Esophagus muscularis mucosa (tissue), 4 donors: ENCODE measurements at regions not wholly inside any gene's neighbourhood (a gene's known extent, or its start where the extent isn't known, plus 50 kb on each side); places are given as distances from the start of the nearest gene placed in this dataset.

Source experiments
- DNase-seq: peaks from one replicate; pipeline ENCODE4 v3.0.0-alpha.2; 2017; ENCODE audit errors: extremely low spot score
- H3K27ac ChIP-seq, 4 donors: fragments of 200-600 bp; sonication (generic); replicated peaks in 1 of 4; 1 replicate in 3 of 4; 2 replicates in 1 of 4; pipeline ENCODE4 v1.5.1; 2016 to 2019; ENCODE audit warnings: mild to moderate bottlenecking in 1 of 4
- H3K27me3 ChIP-seq, 4 donors: fragments of 200-600 bp; sonication (generic); one replicate each; pipeline versions ENCODE4 v1.5.1 to v1.6.0; 2016 to 2019
- H3K36me3 ChIP-seq, 4 donors: fragments of 200-600 bp; sonication (generic); one replicate each; pipeline ENCODE4 v1.5.1; 2016 to 2019
- H3K4me1 ChIP-seq, 4 donors: fragments of 200-600 bp; sonication (generic); one replicate each; pipeline ENCODE4 v1.5.1; 2016 to 2019
- H3K4me3 ChIP-seq, 4 donors: fragments of 200-600 bp; sonication (generic); 1 replicate in 2 of 4; 2 replicates in 2 of 4; pipeline ENCODE4 v1.5.1; 2016 to 2019; ENCODE audit warnings: mild to moderate bottlenecking in 4 of 4, moderate library complexity in 1 of 4
- H3K9me3 ChIP-seq, 4 donors: fragments of 200-600 bp; sonication (generic); 1 replicate in 3 of 4; 2 replicates in 1 of 4; pipeline ENCODE4 v1.5.1; 2016 to 2019
- EP300 ChIP-seq: sonication (generic); formaldehyde crosslinking; IDR thresholded peaks from one replicate; pipeline ENCODE4 v1.6.1; 2017; ENCODE audit warnings: antibody characterized with exemption
- POLR2A ChIP-seq: fragments of 450-650 bp; IDR thresholded peaks from one replicate; pipeline ENCODE4 v1.6.1; 2017; ENCODE audit warnings: antibody characterized with exemption, moderate library complexity, mild to moderate bottlenecking, low read depth
- POLR2AphosphoS5 ChIP-seq, 2 donors: sonication (generic); formaldehyde crosslinking; IDR thresholded peaks; one replicate each; pipeline ENCODE4 v1.6.1; 2017; ENCODE audit warnings: antibody characterized with exemption in 2 of 2
- WGBS: methylation state at CpG from one replicate; pipeline ENCODE4 v1.1.5; 2018; 5-methylcytosine and 5-hydroxymethylcytosine counted together
- intact Hi-C: fragments of 100-400 bp; cut with DNase I; formaldehyde crosslinking; loops from one replicate; pipeline ENCODE4 v1.15.1; 2023
- TF ChIP-seq, protein P1 (sequence below), 3 experiments: fragments of 200-600 bp in 2 of 3; fragments of 450-650 bp in 1 of 3; sonication (generic) in 2 of 3; IDR thresholded peaks; one replicate each; pipeline ENCODE4 v1.5.1; 2017 to 2019; ENCODE audit warnings: antibody characterized with exemption in 3 of 3, mild to moderate bottlenecking in 2 of 3, moderate library complexity in 1 of 3

- H3K9me3 ChIP-seq = no peaks in the 10 kb centered on the region
- TF ChIP-seq EP300 (no peak), POLR2AphosphoS5 (IDR thresholded peaks at IDR 0.05) (no peak), POLR2A (no peak)
- TF ChIP-seq, protein P1, sequence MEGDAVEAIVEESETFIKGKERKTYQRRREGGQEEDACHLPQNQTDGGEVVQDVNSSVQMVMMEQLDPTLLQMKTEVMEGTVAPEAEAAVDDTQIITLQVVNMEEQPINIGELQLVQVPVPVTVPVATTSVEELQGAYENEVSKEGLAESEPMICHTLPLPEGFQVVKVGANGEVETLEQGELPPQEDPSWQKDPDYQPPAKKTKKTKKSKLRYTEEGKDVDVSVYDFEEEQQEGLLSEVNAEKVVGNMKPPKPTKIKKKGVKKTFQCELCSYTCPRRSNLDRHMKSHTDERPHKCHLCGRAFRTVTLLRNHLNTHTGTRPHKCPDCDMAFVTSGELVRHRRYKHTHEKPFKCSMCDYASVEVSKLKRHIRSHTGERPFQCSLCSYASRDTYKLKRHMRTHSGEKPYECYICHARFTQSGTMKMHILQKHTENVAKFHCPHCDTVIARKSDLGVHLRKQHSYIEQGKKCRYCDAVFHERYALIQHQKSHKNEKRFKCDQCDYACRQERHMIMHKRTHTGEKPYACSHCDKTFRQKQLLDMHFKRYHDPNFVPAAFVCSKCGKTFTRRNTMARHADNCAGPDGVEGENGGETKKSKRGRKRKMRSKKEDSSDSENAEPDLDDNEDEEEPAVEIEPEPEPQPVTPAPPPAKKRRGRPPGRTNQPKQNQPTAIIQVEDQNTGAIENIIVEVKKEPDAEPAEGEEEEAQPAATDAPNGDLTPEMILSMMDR (IDR thresholded peaks at IDR 0.05) = no peak
- DNase-seq = no peak
- 75% methylated on average over 2 of the region's 2 CpGs for WGBS
- no peak overlapping the region for H3K27ac ChIP-seq
- intact Hi-C loops = no loop called here
- no peak overlapping the region for H3K4me3 ChIP-seq
- H3K4me1 ChIP-seq = no peaks in the 10 kb centered on the region
- H3K27me3 ChIP-seq = no peaks in the 10 kb centered on the region
- no peaks in the 10 kb centered on the region for H3K36me3 ChIP-seq
These were observed 203.8 kb upstream of the TACR3 start for GRCh38 chr4:103923551-103923950.

DNA sequence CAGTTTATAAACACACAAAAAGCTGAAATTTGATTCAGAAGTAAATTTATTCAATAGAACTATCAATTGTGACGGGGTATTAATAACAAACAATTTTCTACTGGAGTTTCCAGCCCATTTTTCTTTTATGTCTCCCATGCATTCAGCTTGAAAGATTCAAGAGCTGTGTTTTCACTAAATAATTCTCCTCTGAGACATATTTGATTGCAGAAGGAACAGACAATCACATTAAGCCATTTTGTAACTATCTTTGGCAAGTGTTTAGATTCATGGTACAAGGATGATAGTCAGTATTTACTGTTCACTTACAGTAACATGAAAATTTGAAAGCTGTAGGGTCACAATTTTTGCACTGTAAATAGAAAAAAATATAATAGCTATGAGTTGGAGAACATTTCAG, 198.4 kb upstream of the TACR3 start:
- intact Hi-C loops = no loop called here
- TF ChIP-seq EP300 = no peak
- no peak for TF ChIP-seq POLR2A
- TF ChIP-seq, protein P1 (IDR thresholded peaks at IDR 0.05) = no peak
- no peak for TF ChIP-seq POLR2AphosphoS5 (IDR thresholded peaks at IDR 0.05)
- H3K9me3 ChIP-seq = no peaks in the 10 kb centered on the region
- no peaks in the 10 kb centered on the region for H3K4me1 ChIP-seq
- no peak for DNase-seq
- no peak overlapping the region for H3K4me3 ChIP-seq
- no peaks in the 10 kb centered on the region for H3K36me3 ChIP-seq
- 73% methylated on average over 1 of the region's 1 CpG for WGBS
- no peak overlapping the region for H3K27ac ChIP-seq
- H3K27me3 ChIP-seq = no peaks in the 10 kb centered on the region

DNA sequence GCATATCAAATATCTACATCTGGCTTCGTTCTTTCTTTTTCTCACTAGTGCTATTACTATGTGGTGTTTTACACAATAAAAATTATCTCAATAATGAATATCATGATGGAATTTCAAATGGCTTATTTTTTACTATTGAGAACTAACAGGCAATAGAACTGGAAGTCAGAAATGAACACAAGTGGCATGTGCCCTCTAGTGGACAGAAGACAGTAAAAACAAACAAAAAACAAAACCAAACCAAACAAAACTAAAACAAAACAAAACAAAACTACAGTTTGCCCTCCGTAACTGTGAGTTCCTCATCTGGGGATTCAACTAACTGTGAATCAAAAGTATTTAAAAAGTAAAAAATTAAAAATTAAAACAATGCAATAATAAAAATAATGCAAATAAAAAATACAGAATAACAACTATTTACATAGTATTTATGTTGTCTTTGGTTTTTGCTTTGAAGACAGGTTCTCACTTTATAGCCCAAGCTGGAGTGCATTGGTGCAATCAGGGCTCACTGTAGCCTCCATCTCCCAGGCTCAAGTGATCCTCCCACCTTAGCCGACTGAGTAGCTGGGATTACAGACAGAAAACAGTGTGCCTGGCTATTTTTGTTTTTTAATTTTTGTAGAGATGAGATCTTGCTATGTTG, 195.6 kb upstream of the TACR3 start:
- WGBS = 64% methylated on average over 3 of the region's 3 CpGs
- H3K36me3 ChIP-seq = no peaks in the 10 kb centered on the region
- H3K27ac ChIP-seq = no peak overlapping the region
- no peaks in the 10 kb centered on the region for H3K27me3 ChIP-seq
- intact Hi-C loops = no loop called here
- H3K4me1 ChIP-seq = no peaks in the 10 kb centered on the region
- no peak overlapping the region for H3K4me3 ChIP-seq
- no peaks in the 10 kb centered on the region for H3K9me3 ChIP-seq
- TF ChIP-seq POLR2A (no peak), EP300 (no peak), POLR2AphosphoS5 (IDR thresholded peaks at IDR 0.05) (no peak)
- TF ChIP-seq, protein P1 (IDR thresholded peaks at IDR 0.05) = peak in 1 of 3 experiments; percentile 22
- DNase-seq = no peak

DNA sequence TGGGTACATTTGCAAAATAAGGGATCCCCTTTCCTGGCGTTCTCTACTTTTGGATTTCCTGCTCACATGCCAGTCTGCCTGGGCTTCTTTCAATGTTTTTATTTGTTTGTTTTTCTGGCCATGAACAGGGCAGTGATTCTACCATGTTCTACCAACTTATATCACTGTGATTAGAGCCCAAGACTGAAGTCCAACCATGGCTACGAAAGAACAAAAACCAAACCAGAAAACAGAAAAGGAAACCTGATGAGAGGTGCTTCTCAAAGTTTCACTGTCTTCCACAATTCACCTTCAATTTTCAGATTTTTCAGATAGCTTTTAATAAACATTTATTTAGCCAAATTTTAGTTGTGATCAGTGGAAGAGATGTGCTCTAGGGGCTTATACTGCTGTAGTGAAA, 187.6 kb upstream of the TACR3 start:
- Histone ChIP-seq H3K27me3 (no peaks in the 10 kb centered on the region), H3K4me3 (no peak overlapping the region), H3K27ac (no peak overlapping the region), H3K9me3 (no peaks in the 10 kb centered on the region), H3K4me1 (no peaks in the 10 kb centered on the region), H3K36me3 (no peaks in the 10 kb centered on the region)
- 72% methylated on average over 2 of the region's 2 CpGs for WGBS
- intact Hi-C loops = no loop called here
- TF ChIP-seq POLR2A = no peak
- TF ChIP-seq EP300 = no peak
- no peak for TF ChIP-seq POLR2AphosphoS5 (IDR thresholded peaks at IDR 0.05)
- TF ChIP-seq, protein P1 (IDR thresholded peaks at IDR 0.05) = no peak
- DNase-seq = no peak

GRCh38 chr4:103904123-103904522, 184.3 kb upstream of the TACR3 start:
- TF ChIP-seq POLR2A = no peak
- TF ChIP-seq, protein P1 (IDR thresholded peaks at IDR 0.05) = no peak
- no peak for TF ChIP-seq EP300
- TF ChIP-seq POLR2AphosphoS5 (IDR thresholded peaks at IDR 0.05) = no peak
- H3K27me3 ChIP-seq = no peaks in the 10 kb centered on the region
- no peaks in the 10 kb centered on the region for H3K36me3 ChIP-seq
- no peak for DNase-seq
- H3K4me1 ChIP-seq = no peaks in the 10 kb centered on the region
- intact Hi-C loops = no loop called here
- no peak overlapping the region for H3K4me3 ChIP-seq
- H3K9me3 ChIP-seq = no peaks in the 10 kb centered on the region
- no peak overlapping the region for H3K27ac ChIP-seq
